Erythroblast (primary cell): ENCODE measurements at regions not wholly inside any gene's neighbourhood (a gene's known extent, or its start where the extent isn't known, plus 50 kb on each side); places are given as distances from the start of the nearest gene placed in this dataset.

Experiments
- GATA1 ChIP-seq: IDR thresholded peaks from 2 replicates; pipeline ENCODE4 v1.6.1; 2011; ENCODE audit warnings: low read depth, mild to moderate bottlenecking, control low read depth, low read length, moderate library complexity
- POLR2A ChIP-seq: IDR thresholded peaks from 2 replicates; pipeline ENCODE4 v1.6.1; 2011; ENCODE audit warnings: mild to moderate bottlenecking, low read length

DNA sequence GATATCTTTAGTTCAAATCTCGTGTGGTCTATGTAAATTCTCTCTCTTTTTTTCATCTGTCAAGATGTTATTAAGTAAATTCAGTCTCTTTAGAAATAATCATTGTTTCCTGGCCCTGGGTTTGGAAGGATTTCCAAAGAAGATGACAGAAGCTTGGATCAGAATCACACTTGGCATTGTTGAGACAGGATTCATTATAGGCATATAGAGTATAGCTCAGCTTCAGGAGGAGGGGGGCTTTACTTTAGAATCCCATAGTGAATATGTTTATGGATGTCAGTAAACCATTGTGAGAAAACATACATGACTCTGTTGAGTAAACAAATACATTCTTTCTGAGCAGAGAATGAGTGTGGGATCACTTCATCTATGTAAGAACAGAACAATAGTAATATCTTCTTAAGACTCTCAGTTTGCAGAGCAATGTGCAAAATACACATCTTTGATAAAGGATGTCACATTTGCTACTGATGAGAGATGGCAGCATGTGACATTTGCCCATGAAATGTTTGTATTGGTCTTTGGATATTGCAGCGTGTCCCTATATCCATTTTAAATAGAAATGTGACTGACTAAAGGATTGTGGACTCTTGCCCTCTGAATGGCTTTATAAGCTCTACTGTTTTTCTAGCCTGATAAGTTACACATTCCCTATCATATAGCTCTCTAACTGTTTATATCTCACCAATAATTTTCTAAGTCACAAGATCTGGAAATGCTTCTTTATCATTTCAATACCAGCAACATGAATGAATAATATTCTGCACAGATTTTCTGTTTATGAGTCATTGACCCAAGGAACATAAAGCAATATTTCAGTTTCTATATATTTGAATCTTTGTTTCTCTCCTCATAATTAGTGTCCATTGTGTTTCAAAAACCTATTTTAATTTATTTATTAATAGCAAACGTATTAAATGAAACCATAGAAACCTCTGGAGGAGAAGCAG is 95.6 kb upstream of the THRB start:
- TF ChIP-seq POLR2A (no peak), GATA1 (no peak)
